H9 (cell line): ENCODE measurements at regions not wholly inside any gene's neighbourhood (a gene's known extent, or its start where the extent isn't known, plus 50 kb on each side); places are given as distances from the start of the nearest gene placed in this dataset.
"Not testable (repeated sequence)": the region's sequence is repeated elsewhere in the genome, so short reads cannot be mapped to it uniquely, and the experiment has no call there.

ENCODE experiments used
- DNase-seq: peaks from one replicate; pipeline ENCODE4 v3.0.0-alpha.2; 2017
- H2AFZ ChIP-seq: one replicate; pipeline ENCODE4 v1.6.1; 2013; ENCODE audit warnings: mild to moderate bottlenecking, low read length, control low read depth, moderate library complexity
- H2AK5ac ChIP-seq: 2 replicates; pipeline ENCODE4 v1.6.1; 2013; ENCODE audit warnings: low read length, control low read depth, mixed read lengths; ENCODE audit not compliant: insufficient read length
- H2BK120ac ChIP-seq: one replicate; pipeline ENCODE4 v1.6.1; 2013; ENCODE audit warnings: low read depth, mild to moderate bottlenecking, low read length, control low read depth, inconsistent platforms; ENCODE audit not compliant: poor library complexity, severe bottlenecking
- H2BK12ac ChIP-seq: 2 replicates; pipeline ENCODE4 v1.6.1; 2013; ENCODE audit warnings: low read length, control low read depth, mixed read lengths, low read depth; ENCODE audit not compliant: insufficient read length
- H2BK15ac ChIP-seq: 2 replicates; pipeline ENCODE4 v1.6.1; 2013; ENCODE audit warnings: low read depth, low read length, control low read depth
- H2BK20ac ChIP-seq: one replicate; pipeline ENCODE4 v1.6.1; 2013; ENCODE audit warnings: low read depth, mild to moderate bottlenecking, low read length, control low read depth, inconsistent platforms; ENCODE audit not compliant: poor library complexity, severe bottlenecking
- H2BK5ac ChIP-seq: 2 replicates; pipeline ENCODE4 v1.6.1; 2013; ENCODE audit warnings: low read length, control low read depth, mixed read lengths; ENCODE audit not compliant: insufficient read length
- H3K14ac ChIP-seq: 2 replicates; pipeline ENCODE4 v1.6.1; 2013; ENCODE audit warnings: low read length, control low read depth; ENCODE audit not compliant: insufficient read depth
- H3K18ac ChIP-seq: 2 replicates; pipeline ENCODE4 v1.6.1; 2013; ENCODE audit warnings: low read depth, mild to moderate bottlenecking, mixed read lengths, low read length, control low read depth; ENCODE audit not compliant: insufficient read length
- H3K23ac ChIP-seq: 2 replicates; pipeline ENCODE4 v1.6.1; 2013; ENCODE audit warnings: low read length, control low read depth, mixed read lengths, low read depth; ENCODE audit not compliant: insufficient read length
- H3K23me2 ChIP-seq: 2 replicates; pipeline ENCODE4 v1.6.1; 2013; ENCODE audit warnings: low read depth, mild to moderate bottlenecking, mixed read lengths, low read length, control low read depth; ENCODE audit not compliant: insufficient read length, poor library complexity, severe bottlenecking
- H3K27ac ChIP-seq: 2 replicates; pipeline ENCODE4 v1.5.1; 2013; ENCODE audit warnings: low read length, control low read depth, mixed read lengths, low read depth; ENCODE audit not compliant: insufficient read length
- H3K27me3 ChIP-seq: 2 replicates; pipeline ENCODE4 v1.6.1; 2013; ENCODE audit warnings: low read length, control low read depth, inconsistent platforms; ENCODE audit not compliant: insufficient read depth
- H3K4ac ChIP-seq: 2 replicates; pipeline ENCODE4 v1.6.1; 2013; ENCODE audit warnings: low read depth, mild to moderate bottlenecking, control low read depth, inconsistent platforms, low read length, moderate library complexity
- H3K4me1 ChIP-seq: 2 replicates; pipeline ENCODE4 v1.6.1; 2013; ENCODE audit warnings: low read length, control low read depth, inconsistent platforms; ENCODE audit not compliant: insufficient read depth
- H3K4me2 ChIP-seq: 2 replicates; pipeline ENCODE4 v1.6.1; 2013; ENCODE audit warnings: low read length, control low read depth, mixed read lengths; ENCODE audit not compliant: insufficient read length, insufficient read depth
- H3K56ac ChIP-seq: 2 replicates; pipeline ENCODE4 v1.6.1; 2013; ENCODE audit warnings: low read depth, mild to moderate bottlenecking, mixed read lengths, low read length, control low read depth; ENCODE audit not compliant: insufficient read length
- H3K79me1 ChIP-seq: 2 replicates; pipeline ENCODE4 v1.6.1; 2013; ENCODE audit warnings: low read depth, mild to moderate bottlenecking, moderate library complexity, low read length, control low read depth, inconsistent platforms; ENCODE audit not compliant: insufficient read depth, poor library complexity, severe bottlenecking
- H3K79me2 ChIP-seq: 2 replicates; pipeline ENCODE4 v1.6.1; 2013; ENCODE audit warnings: low read length, control low read depth, inconsistent platforms; ENCODE audit not compliant: insufficient read depth
- H3K9ac ChIP-seq: 2 replicates; pipeline ENCODE4 v1.6.1; 2013; ENCODE audit warnings: low read length, control low read depth, mixed read lengths; ENCODE audit not compliant: insufficient read length; ENCODE audit errors: extremely low read depth
- H3K9me3 ChIP-seq: one replicate; pipeline ENCODE4 v1.6.1; 2013; ENCODE audit warnings: low read depth, low read length, inconsistent platforms; ENCODE audit not compliant: control insufficient read depth
- H3T11ph ChIP-seq: one replicate; pipeline ENCODE4 v1.6.1; 2013; ENCODE audit warnings: mild to moderate bottlenecking, low read length, control low read depth, inconsistent platforms
- H4K20me1 ChIP-seq: one replicate; pipeline ENCODE4 v1.6.1; 2013; ENCODE audit not compliant: control insufficient read depth, insufficient read length, insufficient read depth
- H4K5ac ChIP-seq: 2 replicates; pipeline ENCODE4 v1.6.1; 2013; ENCODE audit warnings: low read depth, mild to moderate bottlenecking, mixed read lengths, low read length, control low read depth; ENCODE audit not compliant: insufficient read length
- H4K8ac ChIP-seq: replicated peaks from 2 replicates; pipeline ENCODE4 v1.6.1; 2013; ENCODE audit warnings: low read length, control low read depth, mixed read lengths, low read depth; ENCODE audit not compliant: insufficient read length
- H4K91ac ChIP-seq: 2 replicates; pipeline ENCODE4 v1.6.1; 2013; ENCODE audit warnings: low read depth, mild to moderate bottlenecking, moderate library complexity, mixed read lengths, low read length, control low read depth; ENCODE audit not compliant: insufficient read length
- H3K27ac Mint-ChIP-seq, 3 experiments: 2 replicates in 2 of 3; 3 replicates in 1 of 3; pipeline ENCODE4 v1.8.0; 2020 to 2021; ENCODE audit warnings: mixed read lengths in 3 of 3, mild to moderate bottlenecking in 1 of 3, moderate library complexity in 1 of 3
- H3K27me3 Mint-ChIP-seq: 2 replicates; pipeline ENCODE4 v1.8.0; 2021; ENCODE audit warnings: low read depth, mild to moderate bottlenecking, moderate library complexity, mixed read lengths
- H3K36me3 Mint-ChIP-seq, 3 experiments: 2 replicates in 2 of 3; 3 replicates in 1 of 3; pipeline ENCODE4 v1.8.0; 2020 to 2021; ENCODE audit warnings: low read depth in 3 of 3, mixed read lengths in 3 of 3; ENCODE audit not compliant: insufficient read depth in 1 of 3
- H3K4me1 Mint-ChIP-seq, 2 experiments: 2 replicates each; pipeline ENCODE4 v1.8.0; 2020; ENCODE audit warnings: mixed read lengths in 2 of 2
- H3K4me3 Mint-ChIP-seq, 2 experiments: 2 replicates in 1 of 2; 3 replicates in 1 of 2; pipeline ENCODE4 v1.8.0; 2020 to 2021; ENCODE audit warnings: mild to moderate bottlenecking in 2 of 2, mixed read lengths in 2 of 2, moderate library complexity in 1 of 2
- H3K9me3 Mint-ChIP-seq, 2 experiments: 2 replicates in 1 of 2; 3 replicates in 1 of 2; pipeline ENCODE4 v1.8.0; 2020; ENCODE audit warnings: mild to moderate bottlenecking in 2 of 2, mixed read lengths in 2 of 2, moderate library complexity in 1 of 2
- CTCF ChIP-seq: fragments of 200-600 bp; sonication (generic); conservative IDR thresholded peaks from 3 replicates; pipeline ENCODE4 v1.8.0; 2021; ENCODE audit warnings: antibody characterized with exemption, mild to moderate bottlenecking
- whole genome bisulfite sequencing: extraction: QIAGEN DNeasy Blood & Tissue Kit; methylation state at CpG from one replicate; pipeline ENCODE4 v1.1.7; 2013; ENCODE audit warnings: missing lambda C conversion rate, low lambda C conversion rate, mixed read lengths; ENCODE audit not compliant: insufficient read length; ENCODE audit errors: extremely low coverage; 5-methylcytosine and 5-hydroxymethylcytosine counted together

GRCh38 chr15:77902921-77903760 is 174.4 kb downstream of the TBC1D2B start:
- not testable (repeated sequence) for H3K4me3 Mint-ChIP-seq, H3K9me3 ChIP-seq, H2AK5ac ChIP-seq, H2BK120ac ChIP-seq, H3K4me1 Mint-ChIP-seq, H3K56ac ChIP-seq, H3K27ac ChIP-seq, H3K4me2 ChIP-seq, H3K23me2 ChIP-seq, H4K91ac ChIP-seq, H3K9me3 Mint-ChIP-seq, H3K14ac ChIP-seq, H4K8ac ChIP-seq, H3K27me3 ChIP-seq, H3K79me2 ChIP-seq, H2AFZ ChIP-seq, H2BK15ac ChIP-seq, H3K4me1 ChIP-seq, H4K20me1 ChIP-seq, H2BK5ac ChIP-seq, H4K5ac ChIP-seq, H3K4ac ChIP-seq, H3K9ac ChIP-seq, H3K18ac ChIP-seq, H3K27me3 Mint-ChIP-seq, H3T11ph ChIP-seq, H3K27ac Mint-ChIP-seq, H2BK12ac ChIP-seq, H3K23ac ChIP-seq, H3K36me3 Mint-ChIP-seq, H3K79me1 ChIP-seq, H2BK20ac ChIP-seq
- no CpG with 5 or more reads among the region's 13 CpGs for WGBS
- TF ChIP-seq CTCF = peak; percentile 91
- peak; percentile 67 for DNase-seq
